ENCODE measurements at regions not wholly inside any gene's neighbourhood (a gene's known extent, or its start where the extent isn't known, plus 50 kb on each side); places are given as distances from the start of the nearest gene placed in this dataset.

GRCh38 chr4:11732155-11732554 is 303.5 kb upstream of the HS3ST1 start:
- peak; percentile 36 to 86 for DNase-seq

- DNase-seq, result no peak
Observed at GRCh38 chr4:11730545-11730944, 301.9 kb upstream of the HS3ST1 start.

- DNase-seq, result no peak
Observed at GRCh38 chr4:11729548-11729947, 300.9 kb upstream of the HS3ST1 start.

- DNase-seq, result no peak
Observed at GRCh38 chr4:11727903-11728564, 299.3 kb upstream of the HS3ST1 start.

- DNase-seq, result peak in 1 of 2 experiments; percentile 27
Observed at GRCh38 chr4:11724731-11725130, 296.0 kb upstream of the HS3ST1 start.

- DNase-seq, result no peak
Observed at GRCh38 chr4:11722223-11722622, 293.5 kb upstream of the HS3ST1 start.

GRCh38 chr4:11720292-11720691 is 291.6 kb upstream of the HS3ST1 start:
- DNase-seq, result peak in 1 of 2 experiments; percentile 47

GRCh38 chr4:11719879-11720278 is 291.2 kb upstream of the HS3ST1 start:
- DNase-seq, result no peak

- no peak for DNase-seq
Observed at GRCh38 chr4:11715753-11716521, 287.2 kb upstream of the HS3ST1 start.

GRCh38 chr4:11710453-11711093 is 281.9 kb upstream of the HS3ST1 start:
- DNase-seq, result no peak

- no peak for DNase-seq
Observed at GRCh38 chr4:11704186-11704830, 275.6 kb upstream of the HS3ST1 start.

- no peak for DNase-seq
Observed at GRCh38 chr4:11702886-11703557, 274.3 kb upstream of the HS3ST1 start.

GRCh38 chr4:11701966-11702725 is 273.5 kb upstream of the HS3ST1 start:
- DNase-seq, result no peak

GRCh38 chr4:11700751-11701226 is 272.1 kb upstream of the HS3ST1 start:
- no peak for DNase-seq

GRCh38 chr4:11698846-11699590 is 270.3 kb upstream of the HS3ST1 start:
- DNase-seq, result no peak

GRCh38 chr4:11698033-11698432 is 269.3 kb upstream of the HS3ST1 start:
- no peak for DNase-seq

- DNase-seq, result no peak
Observed at GRCh38 chr4:11693693-11694092, 265.0 kb upstream of the HS3ST1 start.

- no peak for DNase-seq
Observed at GRCh38 chr4:11691236-11691635, 262.5 kb upstream of the HS3ST1 start.

- no peak for DNase-seq
Observed at GRCh38 chr4:11687727-11688126, 259.0 kb upstream of the HS3ST1 start.

GRCh38 chr4:11685481-11685880 is 256.8 kb upstream of the HS3ST1 start:
- no peak for DNase-seq
